Mesodermal cell (in vitro differentiated cells): ENCODE measurements at regions not wholly inside any gene's neighbourhood (a gene's known extent, or its start where the extent isn't known, plus 50 kb on each side); places are given as distances from the start of the nearest gene placed in this dataset.

Source experiments
- H3K27ac ChIP-seq: 2 replicates; pipeline ENCODE4 v1.7.0; 2013; ENCODE audit warnings: mild to moderate bottlenecking, low read depth, low read length, moderate library complexity; ENCODE audit not compliant: severe bottlenecking
- H3K36me3 ChIP-seq: 2 replicates; pipeline ENCODE4 v1.7.1; 2013; ENCODE audit warnings: mild to moderate bottlenecking, low read length, moderate library complexity; ENCODE audit not compliant: control insufficient read depth, insufficient read depth
- H3K4me1 ChIP-seq: one replicate; pipeline ENCODE4 v1.7.1; 2013; ENCODE audit warnings: mild to moderate bottlenecking, low read length; ENCODE audit not compliant: insufficient read depth, control insufficient read depth, poor library complexity, severe bottlenecking
- H3K4me3 ChIP-seq: 2 replicates; pipeline ENCODE4 v1.7.0; 2013; ENCODE audit warnings: low read length, control low read depth, mild to moderate bottlenecking; ENCODE audit not compliant: insufficient read depth, poor library complexity, severe bottlenecking; ENCODE audit errors: extremely low read depth
- H3K9me3 ChIP-seq: 2 replicates; pipeline ENCODE4 v1.7.1; 2013; ENCODE audit warnings: mild to moderate bottlenecking, low read length, moderate library complexity; ENCODE audit not compliant: control insufficient read depth
- whole genome bisulfite sequencing, 2 experiments: methylation state at CpG; one replicate each; pipeline ENCODE4 v1.1.5; 2013; ENCODE audit warnings: missing lambda C conversion rate in 2 of 2; ENCODE audit not compliant: insufficient coverage in 2 of 2; 5-methylcytosine and 5-hydroxymethylcytosine counted together

GRCh38 chr15:60254416-60254815, 143.4 kb downstream of the ANXA2 start:
- Histone ChIP-seq H3K27ac (no peak overlapping the region), H3K4me3 (no peak overlapping the region), H3K4me1 (peaks cover 11% of the 10 kb centered on the region), H3K9me3 (no peaks in the 10 kb centered on the region), H3K36me3 (no peaks in the 10 kb centered on the region)
- WGBS, 2 experiments: 20 to 57% methylated on average over 1 of the region's 1 CpG

GRCh38 chr15:60255390-60255789, 142.4 kb downstream of the ANXA2 start:
- H3K4me3 ChIP-seq: no peak overlapping the region
- WGBS, 2 experiments: 100% methylated on average over 2 of the region's 2 CpGs
- H3K36me3 ChIP-seq: no peaks in the 10 kb centered on the region
- no peaks in the 10 kb centered on the region for H3K9me3 ChIP-seq
- no peak overlapping the region for H3K27ac ChIP-seq
- peaks cover 11% of the 10 kb centered on the region for H3K4me1 ChIP-seq

GRCh38 chr15:60257591-60258159, 140.1 kb downstream of the ANXA2 start:
- Histone ChIP-seq H3K9me3 (no peaks in the 10 kb centered on the region), H3K4me1 (peaks cover 11% of the 10 kb centered on the region), H3K27ac (no peak overlapping the region), H3K36me3 (no peaks in the 10 kb centered on the region), H3K4me3 (no peak overlapping the region)
- WGBS, 2 experiments: 81 to 86% methylated on average over 3 of the region's 5 CpGs

- WGBS, 2 experiments: no CpG with 5 or more reads among the region's 1 CpG
- Histone ChIP-seq H3K4me1 (peaks cover 11% of the 10 kb centered on the region), H3K4me3 (no peak overlapping the region), H3K9me3 (no peaks in the 10 kb centered on the region), H3K36me3 (no peaks in the 10 kb centered on the region), H3K27ac (no peak overlapping the region)
These were observed 138.3 kb downstream of the ANXA2 start for GRCh38 chr15:60259469-60259868.

- H3K27ac ChIP-seq: no peak overlapping the region
- no peaks in the 10 kb centered on the region for H3K9me3 ChIP-seq
- no peaks in the 10 kb centered on the region for H3K36me3 ChIP-seq
- H3K4me1 ChIP-seq: no peaks in the 10 kb centered on the region
- 83 to 100% methylated on average over 2 to 3 of the region's 4 CpGs for WGBS, 2 experiments
- H3K4me3 ChIP-seq: no peak overlapping the region
These were observed 133.7 kb downstream of the ANXA2 start for GRCh38 chr15:60264088-60264487.

DNA sequence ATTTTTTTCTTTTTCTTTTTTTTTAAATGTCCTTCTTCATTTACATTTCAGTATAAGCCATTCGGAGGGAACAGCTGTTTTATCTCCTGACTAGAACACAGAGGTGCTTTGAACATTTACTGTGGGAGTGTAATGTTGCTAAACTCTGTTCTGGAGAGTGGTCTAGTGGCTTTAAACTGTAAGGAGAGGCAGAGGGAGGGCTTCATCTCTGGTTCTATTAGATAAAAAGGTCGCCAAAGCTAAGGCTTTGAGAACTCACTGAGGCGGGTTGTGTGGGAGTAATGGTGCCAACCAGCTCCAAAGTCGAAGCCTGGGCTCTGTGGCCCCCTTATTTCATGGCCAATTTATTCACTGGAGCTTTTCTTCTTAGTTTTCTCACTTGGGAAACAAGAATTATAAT, 133.2 kb downstream of the ANXA2 start:
- WGBS, 2 experiments: 71 to 88% methylated on average over 2 to 3 of the region's 4 CpGs
- H3K27ac ChIP-seq: no peak overlapping the region
- H3K4me3 ChIP-seq: no peak overlapping the region
- H3K9me3 ChIP-seq: no peaks in the 10 kb centered on the region
- H3K36me3 ChIP-seq: no peaks in the 10 kb centered on the region
- no peaks in the 10 kb centered on the region for H3K4me1 ChIP-seq

DNA sequence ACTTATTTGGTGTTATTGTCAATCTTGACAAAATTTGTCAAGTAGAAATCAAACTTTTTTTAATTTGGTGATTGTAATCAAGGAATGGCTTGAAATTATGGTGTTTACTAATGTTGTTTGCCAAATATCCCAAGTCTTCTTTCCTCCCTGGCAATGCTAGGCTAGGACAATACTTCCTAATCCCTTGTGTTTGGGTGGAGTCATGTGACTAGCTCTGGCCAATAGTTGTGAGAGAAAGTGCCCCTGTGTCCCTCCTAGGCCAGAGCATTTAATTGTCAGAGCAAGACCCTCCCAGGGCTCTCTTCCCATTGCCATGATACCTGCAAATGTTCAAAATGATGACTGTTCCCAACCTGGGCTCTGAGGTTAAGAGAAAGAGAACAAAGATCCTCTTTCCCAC, 132.7 kb downstream of the ANXA2 start:
- H3K9me3 ChIP-seq: no peaks in the 10 kb centered on the region
- no peaks in the 10 kb centered on the region for H3K36me3 ChIP-seq
- H3K4me1 ChIP-seq: no peaks in the 10 kb centered on the region

GRCh38 chr15:60272623-60273022, 125.2 kb downstream of the ANXA2 start:
- H3K27ac ChIP-seq: no peak overlapping the region
- H3K9me3 ChIP-seq: peaks cover 5% of the 10 kb centered on the region
- no peak overlapping the region for H3K4me3 ChIP-seq
- H3K4me1 ChIP-seq: no peaks in the 10 kb centered on the region
- H3K36me3 ChIP-seq: no peaks in the 10 kb centered on the region
- 92 to 96% methylated on average over 2 of the region's 2 CpGs for WGBS, 2 experiments

More for the DNA sequence above, 132.7 kb downstream of the ANXA2 start:
- no peak overlapping the region for H3K4me3 ChIP-seq
- H3K27ac ChIP-seq: no peak overlapping the region

GRCh38 chr15:60275624-60276023, 122.2 kb downstream of the ANXA2 start:
- Histone ChIP-seq H3K9me3 (peaks cover 5% of the 10 kb centered on the region), H3K27ac (no peak overlapping the region), H3K4me3 (no peak overlapping the region), H3K4me1 (no peaks in the 10 kb centered on the region), H3K36me3 (no peaks in the 10 kb centered on the region)
- whole genome bisulfite sequencing, 2 experiments: 100% methylated on average over 1 of the region's 3 CpGs

GRCh38 chr15:60278879-60279278, 118.9 kb downstream of the ANXA2 start:
- Histone ChIP-seq H3K4me1 (no peaks in the 10 kb centered on the region), H3K27ac (no peak overlapping the region)
- 81 to 83% methylated on average over 5 to 6 of the region's 6 CpGs for WGBS, 2 experiments

DNA sequence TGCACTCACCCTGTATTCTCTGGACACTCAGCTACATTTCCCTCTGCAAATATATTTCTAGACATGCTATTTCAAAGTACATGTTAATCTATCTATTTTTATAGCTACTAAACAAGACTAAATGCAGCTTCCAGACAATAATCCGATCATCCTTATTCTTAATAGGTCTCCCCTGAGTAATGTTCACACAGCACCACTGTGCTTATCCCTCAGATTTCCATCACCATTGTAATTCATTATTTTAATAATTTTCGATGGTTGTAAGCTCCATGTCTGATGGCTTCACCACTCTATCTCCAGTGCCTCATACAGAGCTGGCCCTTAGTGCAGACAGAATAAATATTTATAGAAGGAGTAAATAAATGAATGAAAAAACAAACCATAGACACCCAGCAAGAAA, 117.5 kb downstream of the ANXA2 start:
- no peak overlapping the region for H3K27ac ChIP-seq
- no peak overlapping the region for H3K4me3 ChIP-seq
- H3K9me3 ChIP-seq: peaks cover 4% of the 10 kb centered on the region
- H3K36me3 ChIP-seq: no peaks in the 10 kb centered on the region
- H3K4me1 ChIP-seq: no peaks in the 10 kb centered on the region
- WGBS, 2 experiments: 67% methylated on average over 1 of the region's 2 CpGs; no CpG with 5 or more reads in 1 of the 2 experiments

More at GRCh38 chr15:60278879-60279278, 118.9 kb downstream of the ANXA2 start:
- H3K4me3 ChIP-seq: no peak overlapping the region
- H3K9me3 ChIP-seq: peaks cover 5% of the 10 kb centered on the region
- H3K36me3 ChIP-seq: no peaks in the 10 kb centered on the region
